Endothelial cell (in vitro differentiated cells): ENCODE measurements at regions not wholly inside any gene's neighbourhood (a gene's known extent, or its start where the extent isn't known, plus 50 kb on each side); places are given as distances from the start of the nearest gene placed in this dataset.

Source experiments
- DNase-seq: peaks from one replicate; pipeline ENCODE4 v3.0.0; 2021; ENCODE audit warnings: low spot score
- H3K27ac Mint-ChIP-seq: one replicate; pipeline ENCODE4 v1.8.0; 2021; ENCODE audit warnings: mixed read lengths, inconsistent platforms; ENCODE audit not compliant: unreplicated experiment
- H3K27me3 Mint-ChIP-seq: one replicate; pipeline ENCODE4 v1.8.0; 2021; ENCODE audit warnings: mild to moderate bottlenecking, moderate library complexity, mixed read lengths, inconsistent platforms; ENCODE audit not compliant: unreplicated experiment
- H3K36me3 Mint-ChIP-seq: one replicate; pipeline ENCODE4 v1.8.0; 2021; ENCODE audit warnings: mild to moderate bottlenecking, low read depth, mixed read lengths, inconsistent platforms; ENCODE audit not compliant: unreplicated experiment
- H3K4me1 Mint-ChIP-seq: one replicate; pipeline ENCODE4 v1.8.0; 2021; ENCODE audit warnings: mild to moderate bottlenecking, mixed read lengths, inconsistent platforms; ENCODE audit not compliant: unreplicated experiment
- H3K4me3 Mint-ChIP-seq: one replicate; pipeline ENCODE4 v1.8.0; 2021; ENCODE audit warnings: mild to moderate bottlenecking, mixed read lengths, inconsistent platforms; ENCODE audit not compliant: unreplicated experiment
- H3K9me3 Mint-ChIP-seq: one replicate; pipeline ENCODE4 v1.8.0; 2021; ENCODE audit warnings: mixed read lengths, inconsistent platforms; ENCODE audit not compliant: unreplicated experiment
- CTCF ChIP-seq: fragments of 200-600 bp; sonication (generic); IDR thresholded peaks from one replicate; pipeline ENCODE4 v1.5.0; 2021; ENCODE audit warnings: antibody characterized with exemption; ENCODE audit not compliant: unreplicated experiment

GRCh38 chr5:158272409-158272808 lies 413.5 kb upstream of the CLINT1 start:
- no peak for DNase-seq
- no peak for TF ChIP-seq CTCF
- H3K27me3 Mint-ChIP-seq: no peaks in the 10 kb centered on the region
- H3K4me3 Mint-ChIP-seq: no peak overlapping the region
- no peak overlapping the region for H3K27ac Mint-ChIP-seq
- H3K4me1 Mint-ChIP-seq: no peaks in the 10 kb centered on the region
- H3K9me3 Mint-ChIP-seq: no peaks in the 10 kb centered on the region
- H3K36me3 Mint-ChIP-seq: no peaks in the 10 kb centered on the region

GRCh38 chr5:158270996-158271554 lies 412.1 kb upstream of the CLINT1 start:
- H3K27ac Mint-ChIP-seq: no peak overlapping the region
- H3K4me3 Mint-ChIP-seq: no peak overlapping the region
- no peaks in the 10 kb centered on the region for H3K4me1 Mint-ChIP-seq

GRCh38 chr5:158268286-158268685 lies 409.3 kb upstream of the CLINT1 start:
- Mint-ChIP-seq H3K27ac (no peak overlapping the region), H3K4me1 (no peaks in the 10 kb centered on the region), H3K27me3 (no peaks in the 10 kb centered on the region), H3K9me3 (no peaks in the 10 kb centered on the region), H3K36me3 (no peaks in the 10 kb centered on the region), H3K4me3 (no peak overlapping the region)
- no peak for DNase-seq
- no peak for TF ChIP-seq CTCF

More at GRCh38 chr5:158270996-158271554, 412.1 kb upstream of the CLINT1 start:
- Mint-ChIP-seq H3K9me3 (no peaks in the 10 kb centered on the region), H3K27me3 (no peaks in the 10 kb centered on the region), H3K36me3 (no peaks in the 10 kb centered on the region)
- TF ChIP-seq CTCF: no peak
- no peak for DNase-seq

- DNase-seq: no peak
- Mint-ChIP-seq H3K27ac (no peak overlapping the region), H3K36me3 (no peaks in the 10 kb centered on the region), H3K9me3 (no peaks in the 10 kb centered on the region), H3K27me3 (no peaks in the 10 kb centered on the region), H3K4me1 (no peaks in the 10 kb centered on the region), H3K4me3 (no peak overlapping the region)
- TF ChIP-seq CTCF: no peak
Measured at GRCh38 chr5:158267228-158267627, 408.3 kb upstream of the CLINT1 start.

GRCh38 chr5:158265931-158266700 lies 407.2 kb upstream of the CLINT1 start:
- DNase-seq: no peak
- no peaks in the 10 kb centered on the region for H3K36me3 Mint-ChIP-seq
- no peaks in the 10 kb centered on the region for H3K4me1 Mint-ChIP-seq
- H3K27me3 Mint-ChIP-seq: no peaks in the 10 kb centered on the region
- H3K9me3 Mint-ChIP-seq: no peaks in the 10 kb centered on the region
- H3K27ac Mint-ChIP-seq: no peak overlapping the region
- no peak overlapping the region for H3K4me3 Mint-ChIP-seq
- no peak for TF ChIP-seq CTCF
